ENCODE measurements at regions not wholly inside any gene's neighbourhood (a gene's known extent, or its start where the extent isn't known, plus 50 kb on each side); places are given as distances from the start of the nearest gene placed in this dataset.

GRCh38 chr2:191777351-191777750, 69.5 kb downstream of the CAVIN2 start:
- Histone ChIP-seq H3K9me3 (peaks cover 0 to 12% (median 0%) of the 10 kb centered on the region in 12 donors), H3K36me3 (no peaks in the 10 kb centered on the region), H3K27ac (no peak overlapping the region), H3K4me3 (no peak overlapping the region), H3K4me1 (no peaks in the 10 kb centered on the region), H3K27me3 (no peaks in the 10 kb centered on the region)
- no peak for TF ChIP-seq POLR2A (IDR thresholded peaks at IDR 0.05)
- DNase-seq: no peak
- ATAC-seq: no peak
- intact Hi-C loops (cut with DNase I): no loop called here
- WGBS, 4 donors: 89 to 92% (median 92%) methylated on average over 2 of the region's 2 CpGs

- Histone ChIP-seq H3K4me3 (no peak overlapping the region), H3K4me1 (no peaks in the 10 kb centered on the region), H3K27ac (no peak overlapping the region), H3K27me3 (no peaks in the 10 kb centered on the region), H3K36me3 (no peaks in the 10 kb centered on the region), H3K9me3 (peaks cover 0 to 12% (median 0%) of the 10 kb centered on the region in 12 donors)
- DNase-seq (no peak), ATAC-seq (no peak)
- WGBS, 4 donors: 92 to 98% (median 96%) methylated on average over 1 of the region's 1 CpG
- intact Hi-C loops (cut with DNase I): no loop called here
- no peak for TF ChIP-seq CTCF (IDR thresholded peaks at IDR 0.05)
- TF ChIP-seq POLR2A (IDR thresholded peaks at IDR 0.05): no peak
Measured at GRCh38 chr2:191778041-191778440, 68.8 kb downstream of the CAVIN2 start.

GRCh38 chr2:191782351-191782750, 64.5 kb downstream of the CAVIN2 start:
- intact Hi-C loops (cut with DNase I): no loop called here
- 77 to 88% (median 80%) methylated on average over 8 of the region's 8 CpGs for WGBS, 4 donors

GRCh38 chr2:191783416-191783815, 63.5 kb downstream of the CAVIN2 start:
- peaks cover 0 to 4% (median 0%) of the 10 kb centered on the region in 9 donors for H3K27me3 ChIP-seq
- H3K4me1 ChIP-seq: no peaks in the 10 kb centered on the region
- H3K27ac ChIP-seq: no peak overlapping the region
- H3K36me3 ChIP-seq: no peaks in the 10 kb centered on the region
- H3K9me3 ChIP-seq: peaks cover 0 to 4% (median 0%) of the 10 kb centered on the region in 12 donors
- no peak overlapping the region for H3K4me3 ChIP-seq
- no peak for TF ChIP-seq POLR2A (IDR thresholded peaks at IDR 0.05)
- no peak for TF ChIP-seq CTCF (IDR thresholded peaks at IDR 0.05)
- ATAC-seq (no peak), DNase-seq (no peak)
- intact Hi-C loops (cut with DNase I): no loop called here

More at GRCh38 chr2:191782351-191782750, 64.5 kb downstream of the CAVIN2 start:
- Histone ChIP-seq H3K9me3 (peaks cover 0 to 4% (median 0%) of the 10 kb centered on the region in 12 donors), H3K4me3 (no peak overlapping the region), H3K27ac (no peak overlapping the region), H3K4me1 (no peaks in the 10 kb centered on the region), H3K36me3 (no peaks in the 10 kb centered on the region), H3K27me3 (peaks cover 0 to 4% (median 0%) of the 10 kb centered on the region in 9 donors)
- ATAC-seq (no peak), DNase-seq (no peak)
- TF ChIP-seq POLR2A (IDR thresholded peaks at IDR 0.05) (no peak), CTCF (IDR thresholded peaks at IDR 0.05) (no peak)
